ENCODE measurements at regions not wholly inside any gene's neighbourhood (a gene's known extent, or its start where the extent isn't known, plus 50 kb on each side); places are given as distances from the start of the nearest gene placed in this dataset.
"Not testable (repeated sequence)": the region's sequence is repeated elsewhere in the genome, so short reads cannot be mapped to it uniquely, and the experiment has no call there.

GRCh38 chr3:150274372-150274771, 133.7 kb upstream of the TSC22D2 start:
- no peaks in the 10 kb centered on the region for H3K9me3 Mint-ChIP-seq
- no peak overlapping the region for H3K27ac Mint-ChIP-seq
- H3K4me3 Mint-ChIP-seq: no peak overlapping the region
- H3K27me3 Mint-ChIP-seq (ENCODE audit: low read depth): peaks cover 5% of the 10 kb centered on the region
- no peaks in the 10 kb centered on the region for H3K4me1 Mint-ChIP-seq (ENCODE audit: low read depth)
- H3K36me3 Mint-ChIP-seq (ENCODE audit: low read depth): no peaks in the 10 kb centered on the region

GRCh38 chr3:150273396-150273795, 134.7 kb upstream of the TSC22D2 start:
- H3K4me3 Mint-ChIP-seq: no peak overlapping the region
- peaks cover 13% of the 10 kb centered on the region for H3K27me3 Mint-ChIP-seq (ENCODE audit: low read depth)
- H3K4me1 Mint-ChIP-seq (ENCODE audit: low read depth): no peaks in the 10 kb centered on the region
- no peaks in the 10 kb centered on the region for H3K9me3 Mint-ChIP-seq
- H3K36me3 Mint-ChIP-seq (ENCODE audit: low read depth): no peaks in the 10 kb centered on the region
- no peak overlapping the region for H3K27ac Mint-ChIP-seq

- H3K4me1 Mint-ChIP-seq (ENCODE audit: low read depth): no peaks in the 10 kb centered on the region
- H3K36me3 Mint-ChIP-seq (ENCODE audit: low read depth): no peaks in the 10 kb centered on the region
- no peak overlapping the region for H3K27ac Mint-ChIP-seq
- no peaks in the 10 kb centered on the region for H3K9me3 Mint-ChIP-seq
- peaks cover 13% of the 10 kb centered on the region for H3K27me3 Mint-ChIP-seq (ENCODE audit: low read depth)
- H3K4me3 Mint-ChIP-seq: no peak overlapping the region
These were observed 136.5 kb upstream of the TSC22D2 start for GRCh38 chr3:150271591-150271960.

DNA sequence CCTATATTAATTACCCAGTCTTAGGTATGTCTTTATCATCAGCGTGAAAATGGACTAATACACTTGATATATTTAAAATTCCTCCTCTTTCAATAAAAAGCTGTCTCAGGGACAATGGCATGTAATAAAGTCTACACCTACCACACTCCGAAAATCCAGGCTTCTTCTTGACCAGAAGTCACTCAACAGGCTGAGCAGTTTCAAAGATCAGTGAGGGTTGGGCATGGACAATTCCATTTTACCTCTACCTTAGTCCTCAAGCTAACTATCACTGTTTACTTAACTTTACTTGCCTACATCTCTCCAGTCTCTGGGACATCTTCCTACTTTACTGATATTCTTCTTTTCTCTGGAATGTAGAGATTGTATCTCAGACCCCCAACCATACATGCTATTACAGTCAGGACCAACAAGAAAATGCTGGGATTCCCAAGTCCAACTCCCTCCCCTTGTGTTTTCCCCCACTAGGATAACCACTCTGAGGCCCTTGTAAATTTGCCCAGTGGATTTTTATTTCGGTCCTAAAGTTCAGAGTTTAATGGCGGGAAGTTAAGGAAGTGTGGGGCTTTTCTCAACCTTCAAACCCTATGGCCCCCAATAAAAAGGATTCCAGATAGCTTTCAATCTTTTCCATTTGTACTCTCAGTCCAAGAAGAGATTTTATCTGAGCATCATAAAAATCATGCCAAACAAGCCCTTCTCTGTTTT, 137.1 kb upstream of the TSC22D2 start:
- Mint-ChIP-seq H3K4me1 (ENCODE audit: low read depth) (no peaks in the 10 kb centered on the region), H3K4me3 (no peak overlapping the region), H3K9me3 (no peaks in the 10 kb centered on the region), H3K36me3 (ENCODE audit: low read depth) (no peaks in the 10 kb centered on the region), H3K27me3 (ENCODE audit: low read depth) (peaks cover 13% of the 10 kb centered on the region), H3K27ac (no peak overlapping the region)

DNA sequence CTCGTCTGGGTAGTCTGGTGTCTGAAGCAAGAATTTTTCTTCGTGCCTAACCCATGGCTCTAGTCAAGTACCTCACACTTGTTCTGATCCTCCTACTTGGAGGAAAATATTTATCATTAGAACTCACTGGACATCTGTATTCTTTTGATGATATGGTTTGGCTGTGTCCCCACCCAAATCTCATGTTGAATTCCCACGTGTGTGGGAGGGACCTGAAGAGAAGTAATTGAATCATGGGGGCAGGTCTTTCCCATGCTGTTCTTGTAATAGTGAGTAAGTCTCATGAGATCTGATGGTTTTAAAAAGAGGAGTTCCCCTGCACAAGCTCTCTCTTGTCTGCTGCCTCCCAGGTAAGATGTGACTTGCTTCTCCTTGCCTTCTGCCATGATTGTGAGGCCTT, 137.7 kb upstream of the TSC22D2 start:
- H3K27ac Mint-ChIP-seq; H3K4me3 Mint-ChIP-seq; H3K4me1 Mint-ChIP-seq (ENCODE audit: low read depth); H3K36me3 Mint-ChIP-seq (ENCODE audit: low read depth); H3K9me3 Mint-ChIP-seq: not testable (repeated sequence)
- H3K27me3 Mint-ChIP-seq (ENCODE audit: low read depth): peaks cover 14% of the 10 kb centered on the region

GRCh38 chr3:150269526-150269925, 138.6 kb upstream of the TSC22D2 start:
- Mint-ChIP-seq H3K36me3 (ENCODE audit: low read depth) (no peaks in the 10 kb centered on the region), H3K4me1 (ENCODE audit: low read depth) (no peaks in the 10 kb centered on the region), H3K27me3 (ENCODE audit: low read depth) (peaks cover 22% of the 10 kb centered on the region), H3K4me3 (no peak overlapping the region), H3K27ac (no peak overlapping the region), H3K9me3 (no peaks in the 10 kb centered on the region)

DNA sequence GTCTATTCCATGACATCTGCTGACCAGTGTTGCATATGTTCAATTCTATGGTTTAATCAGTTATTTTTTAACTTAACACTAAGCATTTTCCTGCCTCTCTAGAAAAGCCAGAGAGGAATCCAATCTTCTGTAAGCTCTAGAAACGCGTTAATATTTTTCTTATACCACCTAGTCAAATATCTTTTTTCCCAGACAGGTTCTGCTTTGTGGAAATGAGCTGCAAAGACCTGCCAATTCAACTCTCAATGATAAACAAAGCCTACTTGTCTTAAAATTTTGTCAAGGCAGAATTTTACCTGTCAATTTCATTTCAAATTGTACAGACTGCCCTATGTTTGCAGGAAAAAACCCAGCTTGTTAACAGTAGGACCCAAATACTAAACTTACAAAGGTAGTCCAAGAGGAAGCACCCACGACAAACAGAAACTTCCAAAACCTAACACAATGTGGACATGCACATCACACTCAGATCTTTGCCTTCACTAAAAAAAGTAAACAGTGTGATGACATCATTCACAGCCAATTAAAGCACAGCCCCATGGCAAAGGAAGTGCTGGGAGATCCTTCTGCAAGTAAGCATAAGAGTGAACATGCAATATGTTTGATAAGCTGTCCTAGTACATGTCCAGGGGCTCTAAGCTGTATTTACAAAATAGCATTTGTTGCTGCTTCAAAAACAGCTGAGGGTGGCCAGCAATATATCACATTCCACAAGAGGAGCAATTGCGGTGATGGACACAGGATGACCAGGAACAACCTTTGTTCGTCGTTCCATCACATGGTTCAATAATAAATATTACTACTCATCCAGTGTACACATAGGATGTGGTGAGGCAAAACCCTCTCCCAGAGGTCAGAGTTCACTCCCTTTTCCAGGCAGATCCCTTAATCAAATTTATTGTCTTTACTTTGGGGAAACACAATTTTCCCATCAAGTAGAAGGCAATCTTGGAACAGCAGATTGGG, 139.4 kb upstream of the TSC22D2 start:
- Mint-ChIP-seq H3K4me3 (no peak overlapping the region), H3K4me1 (ENCODE audit: low read depth) (no peaks in the 10 kb centered on the region), H3K27me3 (ENCODE audit: low read depth) (peaks cover 30% of the 10 kb centered on the region), H3K36me3 (ENCODE audit: low read depth) (no peaks in the 10 kb centered on the region), H3K9me3 (no peaks in the 10 kb centered on the region), H3K27ac (no peak overlapping the region)

DNA sequence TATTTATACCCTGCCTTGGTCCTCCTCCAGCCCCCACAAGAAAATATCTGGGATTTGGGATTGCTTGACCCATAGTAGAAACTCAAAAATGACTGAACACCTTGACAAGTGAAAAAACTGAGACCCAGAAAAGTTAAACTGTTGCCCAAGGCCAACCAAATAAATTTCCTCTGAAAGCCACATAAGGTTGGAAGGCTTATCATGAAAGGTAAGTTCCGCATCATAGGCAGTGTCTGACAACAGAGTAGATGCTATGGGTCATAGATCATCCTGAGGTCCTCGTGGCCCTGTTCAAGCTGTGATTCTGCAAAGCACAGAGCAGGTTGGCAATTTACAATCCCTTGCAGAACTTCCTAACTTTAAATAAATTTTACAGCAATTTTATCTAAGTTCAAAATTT, 140.8 kb upstream of the TSC22D2 start:
- Mint-ChIP-seq H3K36me3 (ENCODE audit: low read depth) (no peaks in the 10 kb centered on the region), H3K27ac (no peak overlapping the region), H3K4me3 (no peak overlapping the region), H3K27me3 (ENCODE audit: low read depth) (peaks cover 30% of the 10 kb centered on the region), H3K4me1 (ENCODE audit: low read depth) (no peaks in the 10 kb centered on the region), H3K9me3 (no peaks in the 10 kb centered on the region)

GRCh38 chr3:150265305-150265704, 142.8 kb upstream of the TSC22D2 start:
- Mint-ChIP-seq H3K27ac (no peak overlapping the region), H3K4me1 (ENCODE audit: low read depth) (no peaks in the 10 kb centered on the region), H3K27me3 (ENCODE audit: low read depth) (peaks cover 26% of the 10 kb centered on the region), H3K9me3 (no peaks in the 10 kb centered on the region), H3K36me3 (ENCODE audit: low read depth) (no peaks in the 10 kb centered on the region), H3K4me3 (no peak overlapping the region)

- H3K4me3 Mint-ChIP-seq: no peak overlapping the region
- H3K36me3 Mint-ChIP-seq (ENCODE audit: low read depth): no peaks in the 10 kb centered on the region
- peaks cover 26% of the 10 kb centered on the region for H3K27me3 Mint-ChIP-seq (ENCODE audit: low read depth)
- H3K4me1 Mint-ChIP-seq (ENCODE audit: low read depth): no peaks in the 10 kb centered on the region
- no peaks in the 10 kb centered on the region for H3K9me3 Mint-ChIP-seq
- H3K27ac Mint-ChIP-seq: no peak overlapping the region
These were observed 143.4 kb upstream of the TSC22D2 start for GRCh38 chr3:150264561-150265279.

- H3K4me1 Mint-ChIP-seq (ENCODE audit: low read depth): no peaks in the 10 kb centered on the region
- H3K36me3 Mint-ChIP-seq (ENCODE audit: low read depth): no peaks in the 10 kb centered on the region
- H3K27ac Mint-ChIP-seq: no peak overlapping the region
- H3K4me3 Mint-ChIP-seq: no peak overlapping the region
- H3K9me3 Mint-ChIP-seq: no peaks in the 10 kb centered on the region
- peaks cover 20% of the 10 kb centered on the region for H3K27me3 Mint-ChIP-seq (ENCODE audit: low read depth)
These were observed 146.1 kb upstream of the TSC22D2 start for GRCh38 chr3:150261958-150262357.

GRCh38 chr3:150261418-150261817, 146.7 kb upstream of the TSC22D2 start:
- H3K27ac Mint-ChIP-seq: no peak overlapping the region
- H3K4me1 Mint-ChIP-seq (ENCODE audit: low read depth): no peaks in the 10 kb centered on the region
- H3K4me3 Mint-ChIP-seq: no peak overlapping the region
- H3K27me3 Mint-ChIP-seq (ENCODE audit: low read depth): peaks cover 20% of the 10 kb centered on the region
- no peaks in the 10 kb centered on the region for H3K36me3 Mint-ChIP-seq (ENCODE audit: low read depth)
- H3K9me3 Mint-ChIP-seq: no peaks in the 10 kb centered on the region

- Mint-ChIP-seq H3K4me1 (ENCODE audit: low read depth) (no peaks in the 10 kb centered on the region), H3K27me3 (ENCODE audit: low read depth) (peaks cover 18% of the 10 kb centered on the region), H3K27ac (no peak overlapping the region), H3K9me3 (no peaks in the 10 kb centered on the region), H3K36me3 (ENCODE audit: low read depth) (no peaks in the 10 kb centered on the region), H3K4me3 (no peak overlapping the region)
These were observed 147.7 kb upstream of the TSC22D2 start for GRCh38 chr3:150260398-150260710.

- no peaks in the 10 kb centered on the region for H3K9me3 Mint-ChIP-seq
- H3K4me3 Mint-ChIP-seq: no peak overlapping the region
- no peak overlapping the region for H3K27ac Mint-ChIP-seq
- no peaks in the 10 kb centered on the region for H3K4me1 Mint-ChIP-seq (ENCODE audit: low read depth)
- no peaks in the 10 kb centered on the region for H3K36me3 Mint-ChIP-seq (ENCODE audit: low read depth)
- H3K27me3 Mint-ChIP-seq (ENCODE audit: low read depth): peaks cover 14% of the 10 kb centered on the region
These were observed 148.3 kb upstream of the TSC22D2 start for GRCh38 chr3:150259526-150260397.
